Stomach (tissue), 4 donors: ENCODE measurements at regions not wholly inside any gene's neighbourhood (a gene's known extent, or its start where the extent isn't known, plus 50 kb on each side); places are given as distances from the start of the nearest gene placed in this dataset.
"Not testable (repeated sequence)": the region's sequence is repeated elsewhere in the genome, so short reads cannot be mapped to it uniquely, and the experiment has no call there.

Source experiments
- EP300 ChIP-seq: sonication (generic); formaldehyde crosslinking; IDR thresholded peaks from one replicate; pipeline ENCODE4 v1.6.1; 2017; ENCODE audit warnings: antibody characterized with exemption
- POLR2A ChIP-seq, 4 donors: fragments of 450-650 bp; IDR thresholded peaks; one replicate each; pipeline ENCODE4 v1.6.1; 2016; ENCODE audit warnings: antibody characterized with exemption in 4 of 4, control low read depth in 2 of 4, mild to moderate bottlenecking in 1 of 4, moderate library complexity in 1 of 4
- POLR2AphosphoS5 ChIP-seq, 3 donors: sonication (generic); formaldehyde crosslinking; IDR thresholded peaks; one replicate each; pipeline ENCODE4 v1.6.1; 2016; ENCODE audit warnings: antibody characterized with exemption in 3 of 3
- TF ChIP-seq, protein P1 (sequence below), 7 experiments: fragments of 450-650 bp in 4 of 7; fragments of 200-600 bp in 3 of 7; sonication (generic) in 3 of 7; IDR thresholded peaks; one replicate each; pipeline ENCODE4 v1.5.1; 2016 to 2019; ENCODE audit warnings: antibody characterized with exemption in 7 of 7, control low read depth in 2 of 7, mild to moderate bottlenecking in 1 of 7

DNA sequence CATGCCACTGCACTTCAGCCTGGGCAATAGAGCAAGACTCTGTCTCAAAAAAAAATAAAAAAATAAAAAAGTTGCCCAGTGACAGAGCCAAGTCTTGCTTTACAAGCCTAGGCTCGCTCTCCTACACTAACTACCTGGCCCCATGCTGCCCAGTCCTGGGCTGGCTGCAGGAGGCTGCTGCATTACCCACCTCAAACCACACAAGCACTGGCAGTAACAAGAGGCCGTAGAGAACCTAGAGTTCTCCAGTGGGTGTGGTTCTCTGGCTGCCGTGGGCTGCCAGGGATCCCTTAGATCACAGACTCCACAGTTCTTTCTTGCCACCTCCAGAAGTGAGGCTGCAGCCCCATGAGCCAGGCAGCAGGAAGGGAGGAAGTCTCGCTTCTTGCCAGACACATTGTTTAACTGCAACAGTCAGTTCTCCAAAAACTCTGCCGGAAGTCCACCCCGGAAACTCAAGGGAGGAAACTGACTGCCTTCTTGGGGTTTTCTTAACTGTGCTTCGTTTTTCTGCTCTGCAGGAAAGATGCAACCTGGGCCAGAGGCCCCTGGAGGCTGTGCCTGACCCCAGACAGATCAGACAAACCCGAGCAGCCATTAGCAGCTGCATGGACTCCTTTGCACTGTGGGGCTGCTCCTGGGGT is 175.4 kb downstream of the NRN1 start:
- TF ChIP-seq, protein P1, sequence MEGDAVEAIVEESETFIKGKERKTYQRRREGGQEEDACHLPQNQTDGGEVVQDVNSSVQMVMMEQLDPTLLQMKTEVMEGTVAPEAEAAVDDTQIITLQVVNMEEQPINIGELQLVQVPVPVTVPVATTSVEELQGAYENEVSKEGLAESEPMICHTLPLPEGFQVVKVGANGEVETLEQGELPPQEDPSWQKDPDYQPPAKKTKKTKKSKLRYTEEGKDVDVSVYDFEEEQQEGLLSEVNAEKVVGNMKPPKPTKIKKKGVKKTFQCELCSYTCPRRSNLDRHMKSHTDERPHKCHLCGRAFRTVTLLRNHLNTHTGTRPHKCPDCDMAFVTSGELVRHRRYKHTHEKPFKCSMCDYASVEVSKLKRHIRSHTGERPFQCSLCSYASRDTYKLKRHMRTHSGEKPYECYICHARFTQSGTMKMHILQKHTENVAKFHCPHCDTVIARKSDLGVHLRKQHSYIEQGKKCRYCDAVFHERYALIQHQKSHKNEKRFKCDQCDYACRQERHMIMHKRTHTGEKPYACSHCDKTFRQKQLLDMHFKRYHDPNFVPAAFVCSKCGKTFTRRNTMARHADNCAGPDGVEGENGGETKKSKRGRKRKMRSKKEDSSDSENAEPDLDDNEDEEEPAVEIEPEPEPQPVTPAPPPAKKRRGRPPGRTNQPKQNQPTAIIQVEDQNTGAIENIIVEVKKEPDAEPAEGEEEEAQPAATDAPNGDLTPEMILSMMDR (IDR thresholded peaks at IDR 0.05): not testable (repeated sequence)
- TF ChIP-seq POLR2A (IDR thresholded peaks at IDR 0.05); EP300; POLR2AphosphoS5 (IDR thresholded peaks at IDR 0.05): not testable (repeated sequence)
